ENCODE measurements at regions not wholly inside any gene's neighbourhood (a gene's known extent, or its start where the extent isn't known, plus 50 kb on each side); places are given as distances from the start of the nearest gene placed in this dataset.
"Not testable (repeated sequence)": the region's sequence is repeated elsewhere in the genome, so short reads cannot be mapped to it uniquely, and the experiment has no call there.

DNA sequence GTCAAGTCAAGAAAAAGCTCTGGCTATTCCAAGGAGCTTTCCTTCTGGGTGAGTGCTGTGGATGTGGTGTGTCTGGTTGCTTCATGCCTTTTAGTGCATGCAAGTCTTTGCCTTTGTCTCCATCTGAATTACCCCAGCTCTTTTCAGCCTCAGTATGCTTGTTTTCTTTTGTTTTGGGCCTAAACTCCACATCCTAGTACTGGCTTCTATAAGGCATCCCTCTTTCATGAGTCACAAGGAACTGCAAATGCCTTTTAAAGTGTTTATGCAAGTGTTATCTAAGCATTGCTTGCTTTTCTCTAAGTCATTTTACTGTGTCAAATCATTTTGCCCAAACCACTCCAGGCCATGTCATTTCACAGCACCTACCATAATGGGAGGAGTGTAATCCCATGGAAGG, 132.1 kb downstream of the PLCE1 start:
- no peak for DNase-seq (ENCODE audit: low read depth in 2 of 2)

DNA sequence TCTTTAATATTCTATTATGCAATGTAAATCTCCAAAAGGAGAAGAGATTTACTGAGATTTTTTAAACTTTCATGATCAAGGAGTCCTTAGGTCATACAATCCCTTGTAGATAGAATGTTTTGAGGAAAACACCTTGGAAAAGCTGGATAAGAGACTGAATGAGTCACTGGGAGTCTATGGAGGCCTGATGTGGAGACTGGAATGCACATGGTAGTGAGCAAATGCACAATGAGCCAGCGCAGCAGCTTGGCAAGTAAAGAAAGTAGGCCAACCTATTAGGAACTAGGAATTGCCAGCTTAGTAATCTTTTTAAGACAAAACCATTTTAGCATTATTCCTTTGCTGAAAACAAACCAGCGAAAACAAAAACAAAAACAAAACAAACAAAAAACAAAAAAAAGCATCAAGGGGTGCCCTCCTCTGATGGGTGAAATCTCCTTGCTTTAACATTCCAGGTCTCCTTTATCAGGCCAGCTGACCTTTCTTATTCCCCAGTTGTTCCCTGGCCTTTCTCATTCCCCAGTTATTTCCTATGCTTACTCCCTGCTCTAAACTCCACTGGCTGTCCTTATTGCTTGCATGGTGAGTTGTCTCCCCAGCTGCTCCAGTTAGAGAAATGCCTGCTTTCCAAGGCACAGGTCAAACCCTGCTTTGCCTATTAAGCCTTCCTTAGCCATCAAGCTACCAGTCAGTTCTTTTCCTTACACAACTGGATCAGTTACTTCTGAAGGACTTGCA, 135.8 kb downstream of the PLCE1 start:
- no peak for DNase-seq (ENCODE audit: low read depth in 2 of 2)

DNA sequence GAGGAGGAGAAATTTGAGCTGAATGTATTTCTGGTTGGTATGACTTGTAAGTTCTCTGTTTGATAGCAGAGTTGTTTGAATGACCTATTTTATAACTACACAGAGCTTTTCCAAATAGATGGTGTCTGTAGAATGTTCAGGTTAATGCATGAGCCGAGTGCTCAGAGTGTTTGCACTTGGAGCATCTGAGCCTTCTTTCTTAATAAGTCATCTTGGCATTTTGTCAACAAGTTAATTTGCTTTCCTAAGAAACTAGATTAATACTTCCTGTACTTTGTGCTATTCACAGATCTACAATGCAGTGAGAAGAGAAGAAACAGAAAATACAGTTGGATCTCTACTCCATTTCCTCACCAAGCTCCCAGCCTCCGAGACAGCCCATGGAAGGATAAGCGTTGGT, 138.2 kb downstream of the PLCE1 start:
- DNase-seq (ENCODE audit: low read depth in 2 of 2): no peak

DNA sequence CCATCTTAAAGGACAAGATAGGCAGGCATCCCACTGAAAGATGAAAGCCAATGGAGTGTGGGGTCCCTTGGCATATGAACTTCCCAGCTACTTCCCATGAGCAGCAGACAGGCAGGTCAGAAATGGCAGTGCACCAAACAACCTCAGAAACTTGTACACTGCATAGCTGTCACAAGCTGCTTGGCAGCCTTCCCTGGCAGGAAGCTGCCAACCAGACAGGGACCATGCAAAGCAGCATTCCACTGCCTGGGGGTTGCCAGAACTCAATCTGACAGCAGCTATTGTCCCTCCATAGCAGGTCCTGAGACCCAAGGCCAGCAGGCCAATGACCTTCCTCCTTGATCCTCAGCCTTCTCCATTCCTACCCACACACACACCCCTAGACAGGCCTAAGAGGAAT, 139.5 kb downstream of the PLCE1 start:
- DNase-seq (ENCODE audit: low read depth in 2 of 2): no peak

DNA sequence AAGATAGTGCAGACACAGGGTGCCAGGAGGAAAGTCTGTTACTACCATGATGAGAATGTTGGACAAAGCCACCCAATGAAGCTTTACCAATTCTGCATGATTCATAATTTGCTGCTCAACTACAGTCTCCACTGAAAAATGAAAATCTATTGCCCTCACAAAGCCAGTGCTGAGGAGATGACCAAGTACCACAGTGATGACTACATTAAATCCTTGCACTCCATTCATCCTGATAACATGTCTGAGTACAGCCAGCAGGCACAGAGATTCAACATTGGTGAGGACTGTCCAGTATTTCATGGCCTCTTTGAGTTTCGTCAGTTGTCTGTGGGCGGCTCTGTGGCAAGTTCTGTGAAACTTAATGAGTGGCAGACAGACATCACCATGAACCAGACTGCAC, 144.0 kb downstream of the PLCE1 start:
- no peak for DNase-seq (ENCODE audit: low read depth in 2 of 2)

DNA sequence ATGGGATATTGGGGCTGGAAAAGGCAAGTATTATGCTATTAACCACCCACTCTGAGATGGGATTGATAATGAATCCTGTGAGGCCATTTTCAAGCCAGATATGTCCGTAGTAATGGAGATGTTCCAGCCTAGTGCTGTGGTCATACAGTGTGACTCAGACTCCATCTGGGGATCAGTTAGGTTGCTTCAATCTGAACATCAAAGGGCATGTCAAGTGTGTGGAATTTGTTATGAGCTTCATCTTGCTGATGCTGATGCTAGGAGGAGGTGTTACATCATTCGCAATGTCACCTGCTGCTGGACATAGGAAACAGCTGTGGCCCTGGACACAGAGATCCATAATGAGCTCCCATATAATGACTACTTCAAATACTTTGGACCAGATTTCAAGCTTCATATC, 144.7 kb downstream of the PLCE1 start:
- no peak for DNase-seq (ENCODE audit: low read depth in 2 of 2)

DNA sequence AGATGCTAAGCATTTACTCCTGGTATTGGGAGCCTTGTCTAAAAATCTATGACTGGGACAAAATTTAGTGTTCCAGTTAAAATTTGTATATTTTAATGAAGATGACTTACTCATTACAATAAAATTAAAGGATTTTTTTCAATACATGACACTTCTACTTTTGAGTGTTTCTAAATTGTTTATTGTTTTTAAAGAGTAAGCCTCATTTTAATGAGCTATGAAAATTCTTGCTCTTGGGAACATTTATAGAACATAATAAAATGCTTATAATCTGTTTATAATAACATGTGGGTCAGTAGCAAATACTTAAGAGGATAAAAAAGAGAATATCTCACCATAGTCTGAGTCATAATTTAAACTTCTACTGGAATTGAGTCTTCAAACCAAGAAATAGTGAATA, 149.5 kb downstream of the PLCE1 start:
- no peak for DNase-seq (ENCODE audit: low read depth in 2 of 2)

DNA sequence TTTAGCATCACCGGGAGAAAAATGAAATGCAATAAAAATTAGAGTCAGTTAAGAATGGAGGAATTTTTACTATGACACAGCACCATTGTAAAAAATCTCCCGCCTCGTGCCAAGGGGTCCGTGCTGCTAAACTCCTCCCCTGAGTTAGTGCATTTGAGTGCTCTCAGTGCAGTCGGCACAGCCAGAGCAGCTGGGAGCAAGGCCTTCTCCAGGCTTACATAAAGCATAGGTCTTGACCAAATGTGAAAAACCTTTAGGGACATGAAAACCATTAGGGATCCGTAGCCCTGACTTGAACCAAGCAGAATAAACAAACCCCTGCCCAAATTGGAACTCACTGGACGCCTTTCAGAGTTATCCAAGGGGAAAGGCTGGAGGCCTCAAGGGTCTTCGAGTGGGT, 152.6 kb downstream of the PLCE1 start:
- no peak for DNase-seq (ENCODE audit: low read depth in 2 of 2)

DNA sequence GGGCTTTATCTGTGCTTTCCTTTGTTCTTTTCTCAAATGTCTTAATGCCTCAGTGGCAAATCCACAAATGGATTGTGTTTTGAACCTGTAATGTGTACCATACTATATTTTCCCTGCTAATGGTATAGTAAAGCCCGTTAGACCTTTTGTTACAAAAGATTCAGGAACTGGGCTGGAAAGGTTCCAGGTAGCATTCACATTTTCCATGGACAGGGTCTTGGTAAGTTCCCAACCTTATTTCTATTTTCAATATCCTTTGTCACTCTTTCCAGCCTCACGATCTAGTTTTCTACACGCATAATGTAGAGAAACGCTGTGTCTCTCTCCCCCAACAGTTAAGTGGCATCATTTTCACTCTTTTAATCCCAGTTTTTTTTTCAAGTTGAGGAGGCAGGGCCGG, 153.0 kb downstream of the PLCE1 start:
- DNase-seq (ENCODE audit: low read depth in 2 of 2): no peak

DNA sequence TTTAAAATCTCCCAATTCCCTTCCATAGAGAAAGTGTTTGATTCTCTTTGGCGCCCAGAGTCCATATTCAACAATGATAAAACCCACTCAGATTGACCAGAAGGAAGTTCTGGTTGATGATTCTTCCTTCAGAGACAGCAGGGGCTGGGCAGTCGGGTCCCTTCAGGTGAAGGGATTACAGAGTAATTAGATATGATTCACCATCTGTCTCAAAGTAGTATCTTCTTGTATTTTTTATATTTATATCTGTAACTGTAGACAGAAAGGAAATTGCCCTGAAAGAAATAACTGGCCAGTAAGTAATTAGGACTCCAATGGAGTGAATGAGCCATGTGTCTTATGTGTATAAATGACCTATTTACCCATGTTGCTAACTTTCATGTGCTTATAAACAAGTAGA, 156.0 kb downstream of the PLCE1 start:
- no peak for DNase-seq (ENCODE audit: low read depth in 2 of 2)

DNA sequence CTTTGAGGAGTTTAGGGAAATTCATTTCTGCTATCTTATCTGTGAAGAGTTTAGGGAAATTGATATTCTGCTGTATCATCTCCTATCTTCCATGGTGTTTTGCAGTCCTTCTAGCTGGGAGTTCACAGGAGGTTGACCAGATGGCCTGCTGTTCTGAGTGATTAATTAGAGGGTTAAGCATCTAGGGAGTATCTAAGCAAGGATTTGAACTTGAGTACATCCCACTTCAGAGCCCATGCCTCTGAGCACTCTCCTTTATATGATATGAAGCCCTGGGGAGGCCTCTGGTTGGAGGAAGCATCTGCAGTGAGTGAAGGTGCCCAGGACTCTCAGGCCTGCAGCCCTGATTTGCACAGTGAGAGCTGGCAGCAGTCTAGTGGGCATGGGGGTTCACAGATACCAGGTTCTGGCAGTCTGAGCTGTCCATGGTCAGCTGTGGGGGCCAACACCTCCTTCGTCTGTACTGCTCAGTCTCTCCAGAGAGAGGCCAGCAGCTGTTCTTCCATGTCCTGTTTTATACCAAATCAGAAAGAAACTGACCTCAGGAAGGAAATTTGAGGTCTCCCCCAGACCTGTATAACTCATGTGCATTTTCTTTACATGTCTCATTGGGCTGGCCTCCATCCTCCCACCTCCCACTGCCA, 156.9 kb downstream of the PLCE1 start:
- DNase-seq (ENCODE audit: low read depth in 2 of 2): no peak

DNA sequence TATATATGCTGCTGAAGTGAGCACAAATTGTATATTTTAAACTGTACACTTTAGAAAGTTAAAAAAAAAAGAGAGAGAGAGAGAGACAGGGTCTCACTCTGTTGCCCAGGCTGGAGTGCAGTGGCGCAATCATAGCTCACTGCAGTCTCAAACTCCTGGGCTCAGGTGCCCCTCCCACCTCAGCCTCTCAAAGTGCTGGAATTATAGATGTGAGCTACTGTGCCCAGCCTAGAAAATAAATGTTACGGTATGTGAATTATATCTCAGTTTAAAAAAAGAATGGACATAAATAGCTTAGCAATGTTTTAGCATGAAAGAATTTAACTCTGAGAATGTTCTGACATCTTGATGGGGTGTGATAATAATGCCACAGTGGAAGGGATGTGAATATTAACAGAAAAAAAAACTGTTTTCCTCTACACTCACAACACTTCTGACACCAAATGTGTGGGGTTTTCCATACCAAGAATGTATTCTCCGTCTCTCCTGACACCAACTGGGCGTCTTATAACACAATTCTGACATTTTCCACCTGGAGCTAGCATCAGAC, 162.1 kb downstream of the PLCE1 start:
- no peak for DNase-seq (ENCODE audit: low read depth in 2 of 2)

DNA sequence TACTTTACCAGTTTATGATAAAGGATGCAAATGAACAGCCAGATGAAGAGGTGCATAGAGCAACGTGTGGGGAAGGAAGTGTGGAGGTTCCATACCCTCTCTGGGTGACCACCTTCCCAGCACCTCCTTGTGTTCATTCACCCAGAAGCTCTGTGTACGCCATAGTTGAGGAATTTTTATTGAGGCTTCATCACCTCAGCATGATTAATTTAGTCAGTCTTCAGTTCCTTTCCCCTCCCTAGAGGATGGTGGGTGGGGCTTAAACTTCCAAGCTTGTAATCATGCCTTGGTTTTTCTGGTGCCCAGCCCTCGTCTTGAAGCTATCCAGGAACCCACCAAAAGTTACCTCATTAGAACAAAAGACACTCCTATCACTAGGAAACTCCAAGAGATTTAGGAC, 162.7 kb downstream of the PLCE1 start:
- DNase-seq (ENCODE audit: low read depth in 2 of 2): no peak

DNA sequence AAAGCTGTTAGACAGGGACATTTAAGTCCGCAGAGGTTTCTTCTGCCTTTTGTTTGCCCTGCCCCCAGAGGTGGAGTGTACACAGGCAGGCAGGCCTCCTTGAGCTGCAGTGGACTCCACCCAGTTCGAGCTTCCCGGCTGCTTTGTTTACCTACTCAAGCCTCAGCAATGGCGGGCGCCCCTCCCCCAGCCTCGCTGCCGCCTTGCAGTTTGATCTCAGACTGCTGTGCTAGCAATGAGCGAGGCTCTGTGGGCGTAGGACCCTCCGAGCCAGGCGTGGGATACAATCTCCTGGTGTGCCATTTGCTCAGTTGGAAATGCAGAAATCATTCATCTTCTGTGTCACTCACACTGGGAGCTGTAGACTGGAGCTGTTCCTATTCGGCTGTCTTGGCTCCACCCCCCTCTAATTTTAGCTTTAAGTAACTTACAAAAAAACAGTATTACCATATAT, 171.5 kb downstream of the PLCE1 start:
- DNase-seq (ENCODE audit: low read depth in 2 of 2): not testable (repeated sequence)

DNA sequence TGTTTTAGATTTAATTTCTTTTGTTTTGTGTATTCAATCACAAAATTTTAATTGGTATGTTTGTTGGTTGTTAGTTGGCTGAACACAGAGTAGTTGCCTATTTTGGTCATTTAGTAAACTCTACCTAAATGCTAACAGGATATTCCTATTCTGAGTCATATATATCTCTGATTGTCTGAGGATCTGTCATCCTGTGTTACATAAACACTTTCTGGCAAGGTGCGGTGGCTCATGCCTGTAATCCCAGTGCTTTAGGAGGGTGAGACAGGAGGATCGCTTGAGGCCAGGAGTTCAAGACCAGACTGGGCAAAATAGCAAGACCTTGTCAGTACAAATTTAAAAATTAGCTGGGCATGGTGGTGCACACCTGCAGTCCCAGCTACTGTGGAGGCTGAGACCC, 178.6 kb downstream of the PLCE1 start:
- DNase-seq (ENCODE audit: low read depth in 2 of 2): no peak

DNA sequence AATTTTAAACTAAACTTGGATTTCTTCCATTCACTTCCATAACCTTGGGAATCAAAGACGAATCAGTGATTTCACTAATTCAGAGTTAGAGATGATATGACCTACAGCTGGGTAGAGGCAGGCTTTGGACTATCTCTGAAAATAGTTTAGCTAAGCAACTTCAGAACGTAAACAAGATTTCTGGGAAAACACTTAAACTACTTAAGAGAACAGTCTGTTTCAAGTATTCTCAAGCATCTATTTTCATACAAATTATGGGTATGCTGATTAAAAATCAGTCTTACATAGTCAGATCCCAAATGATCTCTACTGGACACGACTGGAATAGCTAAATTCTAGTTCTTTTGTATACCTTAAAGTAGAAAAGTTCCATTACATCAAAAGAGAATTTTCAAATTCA, 179.9 kb downstream of the PLCE1 start:
- no peak for DNase-seq (ENCODE audit: low read depth in 2 of 2)

DNA sequence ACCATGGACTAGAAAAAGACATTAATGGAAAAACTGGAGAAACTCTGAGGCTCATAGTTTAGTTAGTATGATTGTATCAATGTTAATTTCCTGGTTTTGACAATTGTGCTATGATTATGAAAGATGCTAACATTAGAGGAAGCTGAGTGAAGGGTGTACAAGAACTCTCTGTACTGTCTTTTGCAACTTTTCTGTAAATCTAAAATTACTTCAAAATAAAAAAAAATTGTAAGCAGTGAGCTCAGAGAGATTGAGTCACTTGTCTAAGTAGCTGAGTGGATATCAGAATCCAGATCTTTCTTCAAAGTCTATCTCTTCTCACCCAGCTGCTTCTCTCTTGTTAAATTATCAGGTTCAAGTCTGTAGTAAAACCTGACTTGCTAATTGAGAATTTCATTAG, 181.1 kb downstream of the PLCE1 start:
- no peak for DNase-seq (ENCODE audit: low read depth in 2 of 2)

DNA sequence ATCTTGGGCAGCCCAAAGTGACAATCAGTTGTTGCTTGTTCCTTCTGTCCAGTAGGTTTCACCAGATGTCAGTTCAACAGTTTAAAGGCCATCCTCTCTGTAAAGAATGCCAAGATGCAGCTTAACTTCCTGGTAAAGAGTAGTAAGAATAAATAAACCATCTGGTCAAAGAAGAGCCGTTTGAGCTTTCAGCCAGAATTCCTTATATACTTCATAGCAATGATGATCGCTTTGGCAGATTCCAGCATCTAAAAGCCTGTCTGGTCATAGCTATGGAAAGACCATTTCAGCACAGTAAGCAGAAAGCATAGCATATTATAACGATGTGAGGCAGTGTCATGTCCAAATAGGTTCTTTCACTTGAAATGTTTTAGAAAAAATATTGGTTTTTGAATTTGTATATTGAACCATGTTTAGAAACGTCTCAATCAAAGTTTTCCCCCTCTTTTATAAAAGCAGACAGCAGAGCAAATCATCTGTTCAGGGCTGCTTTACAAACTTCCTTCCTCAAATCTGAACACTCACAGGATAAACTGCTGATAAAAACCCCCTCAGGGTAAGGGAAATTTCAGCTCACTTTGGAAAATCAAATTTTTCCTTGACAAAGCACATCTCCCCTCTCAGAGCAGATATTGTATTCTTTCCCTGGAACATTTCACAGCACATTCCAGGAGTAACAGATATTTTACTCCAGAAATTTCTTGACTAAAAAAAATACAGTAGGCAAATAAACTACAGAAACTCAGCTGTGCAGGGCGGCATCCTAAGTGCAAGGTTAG, 184.1 kb downstream of the NOC3L start:
- DNase-seq (ENCODE audit: low read depth in 2 of 2): no peak

DNA sequence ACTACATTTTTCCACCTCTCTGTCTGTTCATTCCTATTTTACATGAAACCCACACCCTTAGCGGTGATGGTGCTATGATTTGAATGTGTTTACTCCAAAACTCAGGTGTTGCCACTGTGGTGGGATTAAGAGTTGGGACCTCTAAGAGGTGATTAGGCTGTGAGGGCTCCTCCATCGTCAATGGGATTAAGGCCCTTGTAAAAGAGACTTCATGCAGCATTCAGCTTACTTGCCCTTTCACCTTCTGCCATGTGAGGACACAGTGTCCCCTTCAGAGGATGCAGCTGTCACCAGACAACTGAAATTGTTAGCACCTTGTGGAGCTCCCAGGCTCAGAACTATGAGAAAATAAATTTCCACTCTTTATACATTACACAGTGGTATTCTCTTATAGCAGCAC, 182.2 kb downstream of the NOC3L start:
- no peak for DNase-seq (ENCODE audit: low read depth in 2 of 2)

DNA sequence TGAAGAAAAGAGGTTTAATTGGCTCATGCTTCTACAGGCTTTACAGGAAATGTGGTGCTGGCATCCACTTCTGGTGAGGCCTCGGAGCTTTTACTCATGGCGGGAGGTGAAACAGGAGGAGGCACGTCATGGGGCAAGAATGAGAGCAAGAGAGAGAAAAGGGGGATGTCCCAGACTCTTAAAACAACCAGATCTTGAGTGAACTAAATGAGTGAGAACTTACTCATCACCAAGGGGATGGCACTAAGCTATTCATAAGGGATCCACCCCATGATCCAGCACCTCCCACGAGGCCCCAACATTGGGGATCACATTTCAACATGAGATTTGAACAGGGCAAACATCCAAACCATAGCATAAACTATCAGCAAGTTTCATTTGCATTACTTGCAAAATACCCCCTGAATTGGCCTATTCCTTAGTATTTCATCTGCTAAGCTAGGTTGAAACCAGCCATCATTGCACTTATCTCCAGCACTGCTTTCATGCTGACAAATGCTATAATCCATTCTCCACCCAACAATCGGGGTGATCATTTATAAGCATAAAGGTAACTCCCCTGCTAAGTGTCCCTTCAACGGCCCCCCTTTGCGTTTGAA, 179.0 kb downstream of the NOC3L start:
- DNase-seq (ENCODE audit: low read depth in 2 of 2): no peak

DNA sequence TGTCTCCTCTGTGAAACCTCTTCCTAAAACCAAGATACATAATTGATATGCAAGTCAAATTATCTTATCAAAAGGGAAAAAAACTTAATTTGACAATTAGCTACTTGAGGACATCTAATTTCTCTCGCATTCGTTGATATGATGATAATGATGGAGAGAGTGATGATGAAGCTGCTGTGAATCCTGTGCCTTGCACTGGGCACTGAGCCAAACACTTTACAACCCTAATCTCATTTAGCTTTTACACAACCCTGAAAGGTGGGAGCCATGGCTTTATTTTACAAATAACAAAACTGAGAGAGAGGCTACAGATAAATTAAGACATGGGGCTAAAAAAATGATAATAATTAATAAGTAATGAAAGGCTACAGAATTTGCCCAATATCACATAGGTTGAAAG, 176.0 kb downstream of the NOC3L start:
- no peak for DNase-seq (ENCODE audit: low read depth in 2 of 2)

DNA sequence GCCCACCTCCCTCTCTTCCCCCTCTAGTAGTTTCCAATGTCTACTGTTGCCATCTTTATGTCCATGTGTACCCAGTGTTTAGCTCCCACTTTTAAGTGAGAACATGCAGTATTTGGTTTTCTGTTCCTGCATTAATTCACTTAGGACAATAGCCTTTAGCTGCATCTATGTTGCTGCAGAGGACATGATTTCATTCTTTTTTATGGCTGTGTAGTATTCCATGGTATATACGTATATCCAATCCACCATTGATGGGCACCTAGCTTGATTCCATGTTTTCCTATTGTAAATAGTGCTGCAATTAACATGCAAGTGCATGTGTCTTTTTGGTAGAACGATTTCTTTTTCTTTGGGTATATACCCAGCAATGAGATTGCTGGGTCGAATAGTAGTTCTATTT, 170.4 kb downstream of the NOC3L start:
- DNase-seq (ENCODE audit: low read depth in 2 of 2): no peak
